H1 (cell line): ENCODE measurements at regions not wholly inside any gene's neighbourhood (a gene's known extent, or its start where the extent isn't known, plus 50 kb on each side); places are given as distances from the start of the nearest gene placed in this dataset.
"Not testable (repeated sequence)": the region's sequence is repeated elsewhere in the genome, so short reads cannot be mapped to it uniquely, and the experiment has no call there.

Source experiments
- CTCF ChIA-PET: fragments of 300-600 bp; sonication (Branson Sonifier 250); formaldehyde crosslinking; loops from one replicate; lab custom pipeline; 2021; ENCODE audit not compliant: partially characterized antibody; lab: Charles Lee
- POLR2A ChIA-PET: fragments of 300-600 bp; sonication (Branson Sonifier 250); formaldehyde crosslinking; loops from one replicate; lab custom pipeline; 2021; ENCODE audit warnings: inconsistent platforms; ENCODE audit not compliant: partially characterized antibody; lab: Charles Lee
- DNase-seq, 2 experiments: peaks; one replicate each; pipeline versions ENCODE4 v3.0.0 to v3.0.0-alpha.2; 2010 to 2022; ENCODE audit warnings: low spot score in 2 of 2, low read depth in 1 of 2, mixed read lengths in 1 of 2
- FAIRE-seq: peaks from 2 replicates; lab custom pipeline; 2011; peaks lifted over from hg19 to GRCh38; lab: Jason Lieb, UNC
- H2AFZ ChIP-seq: 2 replicates; pipeline ENCODE4 v1.8.1; 2012; ENCODE audit warnings: low read length, inconsistent platforms
- H2AK5ac ChIP-seq: 2 replicates; pipeline ENCODE4 v1.6.1; 2013; ENCODE audit warnings: low read depth, low read length
- H2BK120ac ChIP-seq: replicated peaks from 2 replicates; pipeline ENCODE3; 2013; ENCODE audit warnings: low read depth, low read length, inconsistent platforms
- H2BK12ac ChIP-seq: 2 replicates; pipeline ENCODE4 v1.6.1; 2013; ENCODE audit warnings: low read depth, low read length
- H2BK15ac ChIP-seq: 2 replicates; pipeline ENCODE4 v1.6.1; 2013; ENCODE audit warnings: low read length
- H2BK20ac ChIP-seq: 2 replicates; pipeline ENCODE4 v1.6.1; 2013; ENCODE audit warnings: low read length
- H2BK5ac ChIP-seq: 2 replicates; pipeline ENCODE4 v1.6.1; 2013; ENCODE audit warnings: low read depth, low read length
- H3K14ac ChIP-seq: 2 replicates; pipeline ENCODE4 v1.6.1; 2013; ENCODE audit warnings: inconsistent platforms; ENCODE audit not compliant: insufficient read length
- H3K18ac ChIP-seq: 2 replicates; pipeline ENCODE4 v1.6.1; 2013; ENCODE audit warnings: low read length; ENCODE audit errors: extremely low read depth
- H3K23ac ChIP-seq: 2 replicates; pipeline ENCODE4 v1.6.1; 2013; ENCODE audit warnings: inconsistent platforms; ENCODE audit not compliant: insufficient read length
- H3K23me2 ChIP-seq: 2 replicates; pipeline ENCODE4 v1.6.1; 2013; ENCODE audit warnings: low read depth, low read length
- H3K27ac ChIP-seq: 2 replicates; pipeline ENCODE4 v1.6.1; 2011; ENCODE audit warnings: low read depth, low read length, inconsistent platforms
- H3K27me3 ChIP-seq, 4 experiments: replicated peaks in 1 of 4; 1 replicate in 1 of 4; 2 replicates in 3 of 4; pipeline versions ENCODE4 v1.6.1 to v1.8.1; 2011 to 2013; ENCODE audit warnings: low read length in 3 of 4, mild to moderate bottlenecking in 3 of 4, inconsistent platforms in 2 of 4, mixed read lengths in 2 of 4, moderate library complexity in 1 of 4; ENCODE audit not compliant: control insufficient read depth in 3 of 4, insufficient read depth in 3 of 4; ENCODE audit errors: extremely low read depth in 1 of 4
- H3K36me3 ChIP-seq, 4 experiments: 2 replicates each; pipeline versions ENCODE4 v1.6.1 to v1.8.1; 2011 to 2013; ENCODE audit warnings: mild to moderate bottlenecking in 4 of 4, low read length in 3 of 4, moderate library complexity in 2 of 4, control low read depth in 1 of 4, inconsistent platforms in 1 of 4; ENCODE audit not compliant: insufficient read depth in 4 of 4, control insufficient read depth in 2 of 4
- H3K4ac ChIP-seq: replicated peaks from 2 replicates; pipeline ENCODE3; 2013; ENCODE audit warnings: low read length, low read depth, mixed read lengths, inconsistent platforms; ENCODE audit not compliant: insufficient read length
- H3K4me1 ChIP-seq, 4 experiments: replicated peaks in 1 of 4; 1 replicate in 1 of 4; 2 replicates in 3 of 4; pipeline versions ENCODE4 v1.6.1 to v1.8.1; 2011 to 2013; ENCODE audit warnings: low read length in 3 of 4, inconsistent platforms in 2 of 4, mixed read lengths in 1 of 4; ENCODE audit not compliant: insufficient read depth in 4 of 4, control insufficient read depth in 3 of 4
- H3K4me2 ChIP-seq, 2 experiments: 2 replicates each; pipeline versions ENCODE4 v1.6.1 to v1.8.1; 2011 to 2013; ENCODE audit warnings: low read depth in 2 of 2, low read length in 2 of 2, control low read depth in 1 of 2, inconsistent platforms in 1 of 2, mild to moderate bottlenecking in 1 of 2; ENCODE audit not compliant: insufficient read depth in 1 of 2
- H3K4me3 ChIP-seq, 4 experiments: fragments of 200-600, 300-600 bp in 1 of 4; sonication (generic), shearing (Covaris generic), sonication (Bioruptor Twin) in 1 of 4; 2 replicates each; pipeline versions ENCODE4 v1.5.1 to v1.8.1; 2011 to 2016; ENCODE audit warnings: low read length in 4 of 4, low read depth in 3 of 4, control low read depth in 2 of 4, inconsistent platforms in 2 of 4, mild to moderate bottlenecking in 2 of 4, mixed read lengths in 1 of 4, moderate library complexity in 1 of 4; ENCODE audit not compliant: insufficient read depth in 2 of 4; ENCODE audit errors: extremely low read depth in 1 of 4
- H3K56ac ChIP-seq: replicated peaks from 2 replicates; pipeline ENCODE3; 2013; ENCODE audit warnings: low read depth, mild to moderate bottlenecking, mixed read lengths, low read length, inconsistent platforms; ENCODE audit not compliant: insufficient read length
- H3K79me1 ChIP-seq: 2 replicates; pipeline ENCODE4 v1.6.1; 2013; ENCODE audit warnings: low read depth, low read length, control low read depth
- H3K79me2 ChIP-seq, 2 experiments: 2 replicates each; pipeline versions ENCODE4 v1.6.1 to v1.8.1; 2012 to 2013; ENCODE audit warnings: low read length in 2 of 2, mild to moderate bottlenecking in 2 of 2, inconsistent platforms in 1 of 2; ENCODE audit not compliant: insufficient read depth in 2 of 2, control insufficient read depth in 1 of 2
- H3K9ac ChIP-seq, 4 experiments: replicated peaks in 1 of 4; 1 replicate in 1 of 4; 2 replicates in 3 of 4; pipeline versions ENCODE4 v1.6.1 to v1.8.1; 2011 to 2013; ENCODE audit warnings: low read depth in 3 of 4, low read length in 3 of 4, control low read depth in 2 of 4, mild to moderate bottlenecking in 2 of 4, moderate library complexity in 2 of 4, inconsistent platforms in 1 of 4; ENCODE audit errors: extremely low read depth in 1 of 4
- H3K9me3 ChIP-seq, 2 experiments: 2 replicates each; pipeline versions ENCODE4 v1.6.1 to v1.8.1; 2012 to 2013; ENCODE audit warnings: mild to moderate bottlenecking in 2 of 2, moderate library complexity in 2 of 2, control low read depth in 1 of 2, inconsistent platforms in 1 of 2, low read depth in 1 of 2, low read length in 1 of 2, mixed read lengths in 1 of 2; ENCODE audit not compliant: insufficient read depth in 2 of 2
- H4K20me1 ChIP-seq, 2 experiments: replicated peaks in 1 of 2; 2 replicates each; pipeline versions ENCODE3 to v1.8.1; 2011 to 2013; ENCODE audit warnings: inconsistent platforms in 2 of 2, low read length in 2 of 2, mild to moderate bottlenecking in 1 of 2; ENCODE audit not compliant: insufficient read depth in 2 of 2, control insufficient read depth in 1 of 2
- H4K5ac ChIP-seq: 2 replicates; pipeline ENCODE4 v1.6.1; 2013; ENCODE audit warnings: low read length, low read depth, mixed read lengths, inconsistent platforms; ENCODE audit not compliant: insufficient read length
- H4K8ac ChIP-seq: 2 replicates; pipeline ENCODE4 v1.8.0; 2013; ENCODE audit warnings: mild to moderate bottlenecking, moderate library complexity, low read length, inconsistent platforms; ENCODE audit not compliant: insufficient read depth; ENCODE audit errors: extremely low read depth
- H4K91ac ChIP-seq: replicated peaks from 2 replicates; pipeline ENCODE3; 2013; ENCODE audit warnings: low read length, mixed read lengths, inconsistent platforms; ENCODE audit not compliant: insufficient read length
- WGBS, 2 experiments: shearing (Covaris generic) in 1 of 2; methylation state at CpG; one replicate each; pipeline versions ENCODE4 v1.1.6 to v1.1.7; 2013 to 2015; ENCODE audit warnings: low lambda C conversion rate in 2 of 2, mixed read lengths in 2 of 2, inconsistent platforms in 1 of 2, low coverage in 1 of 2, missing lambda C conversion rate in 1 of 2; ENCODE audit not compliant: insufficient replicate concordance in 2 of 2, insufficient coverage in 1 of 2, insufficient read length in 1 of 2; ENCODE audit errors: extremely low coverage in 1 of 2, missing lambda C conversion rate in 1 of 2; 5-methylcytosine and 5-hydroxymethylcytosine counted together

DNA sequence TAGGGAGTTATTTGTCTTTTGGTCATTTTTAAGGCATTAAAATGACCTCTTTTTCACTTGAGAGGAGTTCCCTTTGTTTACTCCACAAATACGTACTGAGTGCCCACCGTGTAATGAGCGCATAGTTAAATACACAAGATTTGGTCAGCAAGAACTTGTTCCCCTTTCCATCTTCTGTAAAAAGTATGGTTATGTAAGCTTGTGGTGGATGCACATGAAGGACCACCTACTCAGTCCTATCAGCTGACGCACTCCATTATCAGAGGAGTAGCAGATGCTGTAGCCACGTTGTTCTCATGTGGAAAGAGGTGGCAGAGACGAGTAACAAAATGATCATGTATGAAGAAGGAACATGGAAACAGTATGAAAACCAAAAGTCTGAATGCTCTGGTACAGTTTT, 78.0 kb upstream of the GARIN1A start:
- H3K9me3 ChIP-seq, H2BK12ac ChIP-seq, POLR2A ChIA-PET, H2BK5ac ChIP-seq, H3K18ac ChIP-seq, H3K27ac ChIP-seq, FAIRE-seq, H3K27me3 ChIP-seq, CTCF ChIA-PET, H3K79me2 ChIP-seq, H4K5ac ChIP-seq, H2BK20ac ChIP-seq, H2AFZ ChIP-seq, H4K91ac ChIP-seq, H4K8ac ChIP-seq, H4K20me1 ChIP-seq, H2AK5ac ChIP-seq, H3K14ac ChIP-seq, H3K79me1 ChIP-seq, H3K4me1 ChIP-seq, H3K4me3 ChIP-seq, H3K56ac ChIP-seq, H3K9ac ChIP-seq, H3K4me2 ChIP-seq, H2BK15ac ChIP-seq, H3K4ac ChIP-seq, H3K23me2 ChIP-seq, H2BK120ac ChIP-seq, DNase-seq, H3K23ac ChIP-seq: not testable (repeated sequence)
- H3K36me3 ChIP-seq = peaks cover 0 to 10% (median 2%) of the 10 kb centered on the region in 4 experiments; a peak in 4 of 8 replicates
- 94% methylated on average over 6 of the region's 6 CpGs; no CpG with 5 or more reads in 1 of the 2 experiments for WGBS, 2 experiments

DNA sequence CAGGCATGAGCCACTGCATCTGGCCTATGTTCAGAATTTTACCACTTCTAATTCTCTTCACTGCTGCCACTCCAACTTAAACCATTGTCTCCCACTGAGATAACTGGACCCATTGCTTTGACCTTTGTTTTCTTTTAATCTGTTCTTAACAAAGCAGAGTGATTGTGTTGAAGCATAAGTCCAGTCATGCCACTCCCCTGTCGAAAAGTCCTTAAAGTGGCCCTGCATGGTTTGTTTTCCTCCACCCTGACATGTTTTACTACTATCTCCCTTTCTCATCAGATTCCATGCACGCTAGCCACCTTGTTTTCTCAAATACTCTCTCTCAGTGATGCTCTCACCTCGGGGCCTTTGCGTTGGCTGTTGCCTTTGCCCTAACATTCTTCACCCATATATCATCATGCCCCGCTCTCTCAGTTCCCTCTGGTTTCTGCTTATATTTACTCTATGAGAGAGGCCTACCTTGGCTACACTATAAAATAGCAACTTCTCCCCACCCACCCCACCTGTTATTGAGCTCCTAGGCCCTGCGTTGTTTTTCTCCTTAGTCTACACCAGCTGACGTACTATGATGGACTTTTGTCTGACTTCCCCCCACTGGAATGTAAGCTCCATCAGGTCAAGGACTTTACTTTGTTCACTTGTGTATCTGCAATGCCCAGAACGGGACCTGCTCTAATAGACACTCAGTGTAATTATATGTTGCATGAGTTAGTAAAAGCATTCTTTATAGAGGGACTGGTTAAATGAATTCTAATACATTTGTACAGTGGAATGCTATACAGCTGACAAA, 75.6 kb upstream of the GARIN1A start:
- H3K56ac ChIP-seq, H2BK5ac ChIP-seq, H2BK15ac ChIP-seq, H3K9me3 ChIP-seq, POLR2A ChIA-PET, H3K4me3 ChIP-seq, H3K79me2 ChIP-seq, H3K27me3 ChIP-seq, H3K27ac ChIP-seq, H2BK20ac ChIP-seq, H4K5ac ChIP-seq, H4K91ac ChIP-seq, FAIRE-seq, H3K4ac ChIP-seq, H4K20me1 ChIP-seq, H2BK120ac ChIP-seq, DNase-seq, H3K14ac ChIP-seq, H3K23me2 ChIP-seq, H3K79me1 ChIP-seq, H2AK5ac ChIP-seq, H3K18ac ChIP-seq, CTCF ChIA-PET, H2BK12ac ChIP-seq, H3K4me1 ChIP-seq, H3K4me2 ChIP-seq, H4K8ac ChIP-seq, H3K9ac ChIP-seq, H3K23ac ChIP-seq, H2AFZ ChIP-seq: not testable (repeated sequence)
- 96% methylated on average over 8 of the region's 8 CpGs; no CpG with 5 or more reads in 1 of the 2 experiments for WGBS, 2 experiments
- H3K36me3 ChIP-seq = peaks cover 0 to 12% (median 2%) of the 10 kb centered on the region in 4 experiments; a peak in 4 of 8 replicates
